ENCODE measurements at regions not wholly inside any gene's neighbourhood (a gene's known extent, or its start where the extent isn't known, plus 50 kb on each side); places are given as distances from the start of the nearest gene placed in this dataset.

DNA sequence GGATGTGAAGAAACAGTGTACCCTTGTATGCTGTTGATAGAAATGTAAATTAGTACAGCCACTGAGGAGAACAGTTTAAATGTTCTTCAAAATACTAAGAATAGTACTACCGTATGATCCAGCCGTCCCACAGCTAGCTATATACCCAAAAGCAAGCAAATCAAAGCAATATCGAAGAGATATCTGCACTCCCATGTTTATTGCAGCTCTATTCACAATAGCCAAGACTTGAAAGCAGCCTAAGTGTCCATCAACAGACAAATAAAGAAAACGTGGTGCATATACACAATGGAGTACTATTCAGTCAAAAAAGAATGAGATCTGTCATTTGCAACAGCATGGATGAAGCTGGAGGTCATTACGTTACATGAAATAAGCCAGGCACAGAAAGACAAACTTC is 88.5 kb upstream of the SLC38A4 start:
- no peak for DNase-seq

DNA sequence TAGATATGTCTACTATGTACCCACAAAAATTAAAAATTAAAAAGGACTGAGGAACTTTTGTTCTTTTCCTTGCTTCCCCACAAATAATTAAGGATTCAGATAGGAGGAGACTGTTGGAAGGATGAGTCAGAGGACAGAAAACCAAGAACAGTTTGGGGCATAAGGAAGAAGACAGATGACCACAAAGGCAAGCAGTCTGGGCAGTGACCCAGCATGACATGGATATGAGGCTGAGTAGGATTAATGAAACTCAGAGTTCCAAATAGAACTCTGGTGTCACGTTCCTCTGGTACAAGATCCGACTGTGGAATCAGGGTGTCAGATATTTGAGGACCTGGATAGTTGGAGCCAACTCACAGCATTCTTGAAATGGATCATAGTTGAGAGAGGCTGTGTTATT is 89.3 kb upstream of the SLC38A4 start:
- no peak for DNase-seq

DNA sequence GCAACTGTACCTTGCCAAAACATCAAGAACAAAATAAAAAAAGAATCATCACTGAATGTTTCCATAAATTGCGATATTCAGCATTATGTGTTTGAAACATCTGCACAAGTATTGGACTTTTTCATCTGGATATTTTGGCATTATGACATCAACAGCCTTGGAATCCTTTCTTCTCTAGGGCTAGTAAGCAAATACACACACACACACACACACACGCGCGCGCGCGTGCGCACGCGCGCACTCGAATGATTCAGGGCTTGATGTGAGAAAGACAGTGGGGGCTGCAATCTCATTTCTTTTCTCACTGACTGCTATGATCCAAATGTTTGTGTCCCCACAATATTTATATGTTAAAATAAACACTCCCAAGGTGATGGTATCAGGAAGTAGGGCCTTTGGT is 90.0 kb upstream of the SLC38A4 start:
- DNase-seq = no peak

DNA sequence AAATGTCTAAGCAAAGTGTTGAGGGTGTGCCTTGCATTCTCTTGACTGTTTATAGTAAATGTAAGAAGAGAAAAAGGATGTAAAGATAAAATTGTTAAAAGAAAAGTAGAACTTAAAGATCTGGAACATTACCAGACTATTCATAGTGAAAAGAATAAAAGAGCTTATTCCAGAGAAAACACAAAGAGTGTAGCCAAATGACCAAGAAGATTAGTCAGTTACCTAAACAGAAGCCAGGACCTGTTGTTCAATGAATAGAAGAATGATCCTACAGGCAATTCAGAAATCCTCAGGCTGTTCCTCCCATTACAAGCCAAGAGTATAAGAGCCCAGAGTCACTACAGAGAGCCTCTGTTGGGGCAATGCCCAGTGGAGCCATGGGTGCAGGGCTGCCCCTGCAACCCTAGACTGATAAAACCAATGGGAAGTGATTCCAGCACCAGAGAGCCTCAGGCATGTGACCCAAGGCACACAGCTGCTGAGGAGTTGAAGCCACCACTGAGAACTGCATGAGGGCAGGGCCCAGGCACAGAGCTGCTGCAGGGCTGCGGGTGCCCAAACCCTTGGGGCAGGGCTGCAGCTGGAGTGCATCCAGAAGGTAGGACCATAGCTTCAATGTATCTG is 91.1 kb upstream of the SLC38A4 start:
- DNase-seq = no peak

DNA sequence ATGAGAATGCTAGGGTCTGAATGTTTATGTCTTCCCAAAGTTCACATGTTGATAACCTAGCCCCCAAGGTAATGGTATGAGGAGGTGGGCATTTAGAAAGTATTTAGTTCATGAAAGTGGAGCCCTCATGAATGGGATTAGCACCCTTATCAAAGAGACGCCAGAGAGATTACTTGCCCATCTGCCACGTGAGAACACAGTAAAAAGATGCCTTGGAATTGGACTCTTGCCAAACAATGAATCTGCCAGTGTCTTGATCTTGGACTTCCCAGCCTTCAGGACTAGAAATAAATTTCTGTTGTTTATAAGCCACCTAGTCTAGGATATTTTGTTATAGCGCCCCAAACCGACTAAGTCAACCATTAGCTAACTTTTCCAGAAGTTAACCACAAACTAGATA is 92.0 kb upstream of the SLC38A4 start:
- DNase-seq = no peak

DNA sequence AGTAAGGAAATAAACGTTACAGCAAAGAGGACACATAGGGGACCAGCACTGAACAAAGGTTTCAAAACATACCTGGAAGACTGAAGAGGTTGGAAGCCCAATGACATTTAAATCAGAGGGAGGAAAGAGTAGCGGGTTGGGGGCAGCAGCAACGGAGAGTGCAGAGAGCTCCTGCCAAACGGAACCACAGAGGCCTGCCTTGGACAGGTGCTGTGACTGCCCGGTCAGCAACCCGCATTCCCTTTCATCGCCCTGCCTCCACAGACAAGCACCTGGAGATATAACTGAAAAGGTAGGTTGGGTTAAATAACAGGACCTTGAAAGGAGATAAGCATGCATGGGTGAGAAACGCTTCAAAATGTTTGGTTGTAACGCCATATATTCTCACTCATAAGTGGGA is 92.8 kb upstream of the SLC38A4 start:
- no peak for DNase-seq

DNA sequence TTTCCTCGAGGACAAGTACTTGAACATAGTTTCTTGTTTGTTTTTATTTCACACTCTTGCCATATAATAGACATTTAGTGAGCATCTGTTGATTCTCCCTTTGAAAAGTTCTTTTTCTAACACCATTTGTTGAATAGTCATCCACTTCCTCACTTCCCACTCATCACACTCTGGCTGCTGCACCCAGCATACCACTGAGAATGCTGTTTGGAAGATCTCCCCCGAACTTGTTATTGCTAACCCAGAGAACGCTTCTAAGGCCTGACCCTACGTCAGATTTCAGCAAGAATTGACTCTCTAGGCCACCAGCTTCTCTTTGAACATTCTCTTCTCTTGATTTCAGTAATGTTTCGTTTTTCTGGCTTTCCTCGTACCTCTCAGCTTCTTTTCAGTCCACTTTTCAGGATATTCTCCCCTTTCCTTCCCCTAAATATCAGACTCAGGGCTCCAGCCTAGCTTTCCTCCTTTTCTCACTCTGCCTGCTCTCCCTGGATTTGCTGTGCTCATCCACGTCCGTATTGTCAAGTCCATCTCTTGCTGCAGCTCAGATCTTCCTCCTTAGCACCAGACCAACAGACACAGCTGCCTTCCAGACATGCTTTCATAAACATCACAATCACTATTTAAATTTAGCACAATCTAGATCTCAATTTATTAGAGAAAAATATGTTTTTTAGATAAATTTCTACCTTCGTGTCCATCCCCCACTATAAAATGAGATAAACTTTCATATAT is 94.0 kb upstream of the SLC38A4 start:
- DNase-seq = no peak

DNA sequence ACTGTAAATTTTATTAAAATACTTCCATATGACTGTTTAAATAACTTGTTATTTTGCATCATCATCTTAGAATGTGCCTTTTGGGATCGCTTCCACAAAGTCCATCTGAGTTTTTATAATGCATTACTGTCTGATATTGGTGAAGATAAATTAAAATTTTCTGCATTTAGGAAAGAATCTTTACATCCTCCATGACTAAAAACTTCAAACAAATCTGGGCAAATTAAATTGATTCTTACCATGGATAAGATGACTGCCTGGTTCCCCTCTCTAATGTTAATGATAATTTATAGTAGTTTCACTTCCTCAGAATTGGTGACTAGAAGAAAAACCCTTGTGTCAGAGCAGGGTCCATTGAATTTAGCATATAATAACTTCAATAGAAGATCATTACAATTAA is 94.7 kb upstream of the SLC38A4 start:
- DNase-seq = no peak

DNA sequence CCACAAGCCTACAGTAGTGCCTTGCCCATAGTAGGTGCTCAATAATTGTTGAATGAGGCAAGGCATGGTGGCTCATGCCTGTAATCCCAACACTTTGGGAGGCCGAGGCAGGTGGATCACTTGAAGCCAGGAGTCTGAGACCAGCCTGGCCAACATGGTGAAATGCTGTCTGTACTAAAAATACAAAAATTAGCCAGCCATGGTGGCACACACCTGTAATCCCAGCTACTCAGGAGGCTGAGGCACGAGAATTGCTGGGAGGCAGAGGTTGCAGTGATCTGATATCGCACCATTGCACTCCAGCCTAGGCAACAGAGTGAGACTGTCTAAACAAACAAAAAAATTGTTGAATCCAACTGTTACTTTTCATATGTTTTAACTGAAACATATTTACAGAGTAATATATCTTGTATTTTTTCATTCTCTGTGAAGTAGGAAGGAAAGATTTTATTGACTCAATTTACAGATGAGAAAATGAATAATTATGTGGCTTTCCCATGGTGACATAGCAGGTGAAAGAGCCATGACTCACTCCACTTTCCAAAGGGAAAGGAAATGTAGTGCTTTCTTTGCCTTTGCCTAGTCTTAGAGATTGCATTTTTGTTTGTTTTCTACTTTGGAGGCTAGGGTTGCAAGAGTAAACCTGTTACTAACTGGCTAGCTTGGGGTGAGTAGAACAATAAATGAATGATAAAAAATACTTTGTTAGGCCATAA is 95.4 kb upstream of the SLC38A4 start:
- no peak for DNase-seq

DNA sequence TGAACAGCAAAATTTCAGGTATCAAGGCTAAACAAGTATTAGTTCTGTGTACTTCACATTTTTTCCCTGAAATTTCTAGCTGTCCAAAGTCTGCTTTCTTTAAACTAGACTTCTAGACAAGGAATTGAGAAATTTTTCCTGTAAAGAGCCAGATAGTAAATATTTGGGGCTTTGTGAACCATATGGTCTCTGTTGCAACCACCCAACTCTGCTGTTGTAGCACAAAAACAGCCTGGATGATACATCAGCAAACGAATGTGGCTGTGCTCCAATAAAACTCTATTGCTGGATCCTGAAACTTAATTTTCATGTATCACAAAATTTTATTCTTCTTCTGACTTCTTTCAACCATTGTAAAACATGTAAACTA is 96.0 kb upstream of the SLC38A4 start:
- DNase-seq = no peak

DNA sequence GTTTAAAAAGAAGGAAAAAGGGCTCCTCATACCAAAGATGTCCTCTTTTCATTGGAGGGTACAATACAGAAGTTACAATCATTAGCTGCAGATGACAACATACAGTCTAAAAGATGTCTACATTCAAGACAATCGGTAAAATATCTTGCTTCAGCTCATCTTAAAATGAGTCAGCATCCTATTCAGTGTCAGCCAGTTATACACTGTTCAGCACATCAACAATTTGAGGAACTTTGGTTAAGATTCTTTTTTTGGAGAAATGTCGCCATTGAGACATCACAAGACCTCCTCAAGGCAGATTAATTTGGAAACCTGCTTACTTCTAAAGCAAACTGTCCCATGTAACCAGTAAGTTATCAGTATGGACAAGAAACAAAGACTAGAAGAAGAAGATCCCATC is 100.7 kb upstream of the SLC38A4 start:
- no peak for DNase-seq

DNA sequence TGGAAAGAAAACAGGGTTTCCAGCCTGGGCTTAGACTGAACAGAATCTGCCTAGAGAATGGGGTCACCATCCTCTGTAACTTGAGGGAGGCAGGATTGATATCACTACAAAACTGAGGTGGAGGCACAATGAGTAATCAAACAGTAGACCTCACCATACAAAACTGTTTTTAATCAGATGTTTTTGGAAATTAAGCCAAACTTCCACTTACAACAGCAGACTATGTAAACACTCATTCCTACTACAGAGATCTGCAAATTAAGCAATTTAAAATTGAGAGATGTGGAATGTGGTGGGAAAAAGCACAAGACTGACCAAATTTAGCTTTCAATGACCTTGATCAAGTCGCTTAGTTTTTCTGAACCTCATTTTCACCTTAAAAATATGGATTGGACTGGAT is 104.3 kb upstream of the SLC38A4 start:
- DNase-seq = no peak

DNA sequence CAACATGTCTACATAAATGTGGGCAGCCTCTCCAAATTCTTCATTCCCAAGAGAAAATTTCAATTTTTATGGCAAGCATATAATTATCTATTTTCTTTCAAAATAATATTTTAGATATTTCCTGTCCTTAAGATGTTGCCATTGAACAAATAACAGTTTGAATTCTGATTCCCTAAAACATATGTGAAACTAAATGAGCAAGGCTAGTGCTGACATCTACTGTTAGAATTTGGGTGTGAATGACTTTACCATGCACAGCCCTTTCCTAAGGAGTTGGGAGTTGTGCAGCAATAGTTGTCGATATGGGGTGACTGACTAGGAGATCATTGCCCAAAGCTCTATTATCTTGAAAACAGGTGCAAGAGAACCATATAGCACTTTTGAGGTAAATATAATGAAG is 108.2 kb upstream of the SLC38A4 start:
- DNase-seq = no peak

DNA sequence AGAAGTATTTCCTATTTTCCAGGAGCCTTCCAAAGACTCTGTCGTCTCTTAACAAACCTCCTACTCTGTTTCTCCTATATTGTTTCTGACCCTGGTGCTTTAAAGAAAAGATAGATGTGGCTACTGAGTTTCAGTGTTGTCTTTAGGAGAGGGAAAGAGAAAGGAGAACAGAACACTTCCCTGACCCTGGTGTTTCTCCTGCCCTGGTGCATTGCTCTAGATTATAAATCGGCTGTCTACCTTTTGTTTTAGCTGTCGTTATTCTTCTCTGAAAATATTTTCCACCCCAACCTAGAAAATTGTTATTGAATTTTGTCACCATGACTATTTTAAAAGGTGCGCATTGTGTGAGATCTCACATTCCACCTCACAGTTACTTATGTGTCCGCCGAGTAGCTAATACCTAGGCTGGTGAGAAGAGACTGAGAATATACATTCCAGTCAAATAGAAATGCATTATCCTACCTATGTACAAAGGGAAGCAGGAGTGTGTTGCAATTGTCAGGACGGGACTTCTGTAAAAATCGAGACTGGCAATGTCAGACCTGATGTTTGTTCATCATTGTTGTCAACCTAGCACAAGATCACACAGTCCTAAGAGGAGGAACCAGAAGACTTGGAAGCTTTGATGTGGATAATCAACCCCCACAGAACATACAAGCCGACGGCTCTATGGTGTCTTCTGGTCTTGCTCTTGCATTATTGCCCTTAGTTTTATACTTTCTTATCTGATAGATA is 108.7 kb upstream of the SLC38A4 start:
- no peak for DNase-seq

DNA sequence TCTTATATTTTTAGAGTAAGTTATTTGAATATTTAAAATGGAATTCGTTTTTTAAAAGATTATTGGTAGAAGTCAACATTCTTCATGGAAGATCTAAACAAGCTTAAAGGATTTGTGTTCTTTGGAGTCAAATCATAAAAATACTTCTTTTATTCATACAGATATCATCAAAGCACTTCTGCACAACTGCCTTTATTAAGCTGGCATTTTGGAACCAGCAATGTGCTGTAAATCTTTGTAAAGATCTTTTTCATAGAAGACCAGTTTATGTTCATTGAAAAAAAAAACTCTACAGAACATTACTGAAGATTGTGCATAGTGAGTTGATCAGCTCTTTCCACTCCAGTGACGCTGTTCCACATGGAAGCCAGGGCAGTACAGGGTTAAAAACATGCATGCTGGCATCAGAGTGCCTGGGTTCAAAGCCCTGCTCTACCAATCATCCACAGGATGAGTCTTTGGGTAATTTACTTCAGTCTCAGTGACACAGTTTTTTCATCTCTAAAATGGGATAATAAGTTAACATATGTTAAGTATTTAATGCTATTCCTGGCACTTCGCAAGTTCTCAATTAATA is 109.6 kb upstream of the SLC38A4 start:
- no peak for DNase-seq

DNA sequence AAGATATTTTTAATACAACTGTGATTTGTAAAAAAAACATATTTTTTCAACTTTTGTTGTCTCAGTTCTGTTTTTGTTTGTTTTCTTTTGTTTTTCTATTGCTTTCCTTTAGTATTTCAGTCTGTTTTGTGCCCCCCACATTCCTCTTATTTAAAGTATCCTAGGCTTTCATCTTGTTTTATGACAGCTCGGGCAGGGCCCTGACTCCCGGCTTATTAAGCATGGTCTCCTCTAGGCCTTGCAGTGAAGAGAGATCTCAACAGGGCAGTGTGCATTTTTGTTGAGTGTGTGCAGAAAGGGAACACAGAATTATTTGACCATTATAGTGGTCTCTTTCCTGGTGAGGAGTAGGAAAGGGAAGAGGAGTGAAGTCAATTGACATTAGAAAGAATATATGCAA is 110.2 kb upstream of the SLC38A4 start:
- no peak for DNase-seq

DNA sequence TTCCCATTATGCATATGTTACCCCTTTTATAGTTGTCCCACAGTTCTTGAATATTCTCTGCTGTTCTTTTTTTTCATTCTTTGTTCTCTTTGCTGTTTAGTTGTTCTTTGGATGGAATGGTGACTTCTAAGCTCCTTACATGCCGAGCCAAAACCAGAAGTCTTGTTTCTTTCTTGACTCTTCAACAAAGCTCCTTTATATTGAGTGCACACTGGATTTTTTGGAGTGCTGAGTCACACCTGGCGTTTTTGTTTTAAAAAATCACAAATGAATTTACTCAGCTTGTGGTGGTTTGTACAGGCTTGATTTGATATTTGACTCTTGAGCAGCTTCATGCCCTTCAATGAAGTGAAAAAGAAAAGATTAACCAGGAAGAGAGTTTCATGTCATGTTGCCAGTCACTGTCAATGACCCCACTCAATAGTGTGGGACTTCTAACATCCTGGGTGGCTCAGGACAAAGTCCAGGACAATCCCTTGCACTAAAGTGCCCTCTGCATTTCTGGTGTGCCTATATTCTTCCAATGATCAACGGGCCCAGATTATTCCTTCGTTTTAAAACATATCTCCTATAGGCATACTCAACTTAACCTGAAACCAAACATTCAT is 112.4 kb upstream of the SLC38A4 start:
- DNase-seq = no peak

DNA sequence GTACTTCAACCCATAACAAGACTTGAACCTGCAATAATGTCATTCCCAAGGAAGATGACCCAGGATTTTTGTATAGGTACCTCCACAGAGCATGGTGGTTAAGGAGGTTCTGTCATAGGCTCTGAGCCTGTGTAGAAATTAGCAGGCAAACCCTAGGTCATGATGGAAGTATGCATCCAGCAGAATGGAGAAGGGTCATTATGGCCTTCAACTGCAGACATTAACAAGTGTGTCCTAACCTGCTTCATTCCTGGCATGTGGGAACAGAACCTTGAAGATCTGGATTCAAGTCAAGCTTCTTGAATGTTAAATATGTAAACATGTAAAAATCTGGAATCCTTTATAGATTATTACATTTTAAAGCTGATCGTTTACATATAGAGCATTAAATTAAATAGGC is 116.2 kb upstream of the SLC38A4 start:
- DNase-seq = no peak

DNA sequence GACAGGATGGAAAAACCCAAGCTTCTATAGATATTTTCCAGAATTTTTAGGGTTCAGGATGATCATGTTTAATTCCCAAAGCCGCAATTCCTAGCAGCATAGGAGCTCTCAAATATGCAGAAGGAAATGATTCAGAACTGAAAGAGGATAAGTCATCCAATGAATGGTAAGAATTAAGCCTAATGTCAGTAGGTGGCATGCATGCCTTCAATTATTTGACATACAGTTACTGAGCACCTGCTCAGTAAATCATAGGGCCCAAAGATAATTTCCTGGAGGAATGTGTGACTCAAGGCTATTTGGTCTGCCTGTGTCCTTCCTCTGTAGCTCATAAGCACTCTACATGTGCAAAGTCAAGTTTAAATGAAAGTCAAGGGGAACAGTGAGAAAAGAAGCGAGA is 116.8 kb upstream of the SLC38A4 start:
- DNase-seq = no peak

DNA sequence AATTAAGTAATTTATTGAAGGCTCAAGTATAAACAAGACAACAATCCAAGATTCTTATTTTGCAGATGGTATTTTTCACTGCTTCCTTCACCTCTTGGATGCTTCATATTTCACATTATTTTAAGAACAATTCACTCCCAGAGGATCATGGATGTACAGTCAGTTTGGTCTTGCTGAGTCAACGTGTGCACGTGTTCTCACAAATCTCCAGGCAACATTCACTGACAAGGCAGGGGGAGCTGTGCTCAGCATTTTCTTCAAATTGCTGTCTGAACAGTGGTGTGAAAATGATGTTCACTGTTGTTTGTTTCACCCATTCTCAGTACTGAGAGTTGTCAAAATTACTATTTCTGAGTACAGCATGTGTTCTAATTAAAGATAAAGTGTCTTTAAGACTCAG is 118.3 kb upstream of the SLC38A4 start:
- DNase-seq = no peak

DNA sequence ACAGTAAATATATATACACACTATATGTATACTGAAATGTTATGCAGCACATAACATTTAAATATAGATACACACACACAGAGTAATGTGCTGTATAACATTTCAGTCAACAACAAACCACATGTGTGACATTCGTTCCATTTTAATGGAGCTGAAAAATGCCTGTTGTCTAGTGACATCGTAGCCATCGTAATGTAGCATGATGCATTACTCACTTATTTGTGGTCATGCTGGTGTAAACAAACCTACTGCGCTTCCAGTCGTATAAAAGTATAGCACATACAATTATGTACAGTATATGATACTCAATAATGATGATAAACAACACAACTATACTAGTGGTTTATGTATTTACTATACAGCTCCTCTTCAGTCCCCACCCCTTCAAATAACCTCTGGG is 119.0 kb upstream of the SLC38A4 start:
- DNase-seq = no peak

DNA sequence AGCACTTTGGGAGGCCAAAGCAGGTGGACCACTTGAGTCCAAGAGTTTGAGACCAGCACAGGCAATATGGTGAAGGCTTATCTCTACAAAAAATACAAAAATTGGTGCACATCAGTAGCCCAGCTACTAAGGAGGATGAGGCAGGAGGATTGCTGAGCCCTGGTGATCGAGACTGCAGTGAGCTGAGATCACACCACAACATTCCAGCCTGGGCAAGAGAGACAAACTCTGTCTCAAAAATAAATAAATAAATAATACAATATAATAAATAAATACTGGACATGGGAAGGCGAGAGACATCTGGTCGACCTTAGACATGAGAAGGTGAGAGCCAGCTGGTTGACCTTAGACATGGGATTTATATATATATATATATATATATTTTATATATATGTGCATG is 119.8 kb upstream of the SLC38A4 start:
- DNase-seq = no peak

DNA sequence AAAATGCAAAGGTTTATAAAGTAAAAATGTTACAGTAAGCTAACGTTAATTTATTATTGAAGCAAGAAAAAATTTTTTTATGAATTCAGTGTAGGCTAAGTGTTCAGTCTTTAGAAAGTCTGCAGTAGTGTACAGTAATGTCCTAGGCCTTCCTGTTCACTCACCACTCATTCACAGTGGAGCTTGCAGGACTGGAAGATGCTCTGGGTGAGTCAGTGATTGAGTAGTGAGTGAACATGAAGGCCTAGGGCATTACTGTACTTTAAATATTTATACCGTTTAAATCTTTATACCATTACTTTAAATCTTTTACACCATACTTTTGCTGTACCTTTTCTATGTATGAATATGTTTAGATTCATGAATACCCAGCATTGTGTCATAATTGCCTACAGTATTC is 120.3 kb upstream of the SLC38A4 start:
- no peak for DNase-seq
